Neural cell (in vitro differentiated cells): ENCODE measurements at regions not wholly inside any gene's neighbourhood (a gene's known extent, or its start where the extent isn't known, plus 50 kb on each side); places are given as distances from the start of the nearest gene placed in this dataset.

Source experiments
- H2AFZ ChIP-seq: fragments of 200-600, 300-800 bp; sonication (generic), shearing (Covaris generic); 2 replicates; pipeline ENCODE4 v1.6.0; 2014; ENCODE audit warnings: low read depth, mild to moderate bottlenecking, antibody characterized with exemption, low read length, moderate library complexity
- H3F3A ChIP-seq: fragments of 200-600 bp; shearing (Covaris generic); 2 replicates; pipeline ENCODE4 v1.6.1; 2016; ENCODE audit warnings: mild to moderate bottlenecking, moderate library complexity, mixed read lengths, antibody characterized with exemption, low read length; ENCODE audit not compliant: insufficient read depth, poor library complexity, severe bottlenecking
- H3K27ac ChIP-seq: fragments of 200-600, 300-800 bp; sonication (generic), shearing (Covaris generic); 2 replicates; pipeline ENCODE4 v1.5.1; 2014; ENCODE audit warnings: mild to moderate bottlenecking, low read length, moderate library complexity
- H3K27me3 ChIP-seq: fragments of 300-800, 200-600 bp; sonication (generic), shearing (Covaris generic); 2 replicates; pipeline ENCODE4 v1.6.0; 2014; ENCODE audit warnings: mild to moderate bottlenecking, low read depth, low read length, moderate library complexity; ENCODE audit not compliant: insufficient read depth
- H3K36me3 ChIP-seq: fragments of 300-800, 200-600 bp; sonication (generic), shearing (Covaris generic); 2 replicates; pipeline ENCODE4 v1.5.1; 2014; ENCODE audit warnings: mild to moderate bottlenecking, antibody characterized with exemption, low read length, moderate library complexity; ENCODE audit not compliant: insufficient read depth
- H3K4me2 ChIP-seq: fragments of 300-800, 200-600 bp; sonication (generic), shearing (Covaris generic); 2 replicates; pipeline ENCODE4 v1.6.0; 2014; ENCODE audit warnings: mild to moderate bottlenecking, low read length
- H3K4me3 ChIP-seq: fragments of 300-800, 200-600 bp; sonication (generic), shearing (Covaris generic); 2 replicates; pipeline ENCODE4 v1.5.1; 2014; ENCODE audit warnings: mild to moderate bottlenecking, low read length, moderate library complexity
- H3K79me2 ChIP-seq: fragments of 200-600 bp; shearing (Covaris generic); replicated peaks from 2 replicates; pipeline ENCODE4 v1.6.0; 2014; ENCODE audit warnings: mild to moderate bottlenecking, low read length, moderate library complexity; ENCODE audit not compliant: insufficient read depth
- H3K9ac ChIP-seq: fragments of 300-800, 200-600 bp; sonication (generic), shearing (Covaris generic); 2 replicates; pipeline ENCODE4 v1.6.1; 2016; ENCODE audit warnings: mild to moderate bottlenecking, low read length, mixed read lengths
- H3K9me2 ChIP-seq: fragments of 200-600 bp; shearing (Covaris generic); 2 replicates; pipeline ENCODE4 v1.6.1; 2016; ENCODE audit warnings: mild to moderate bottlenecking, low read length, mixed read lengths; ENCODE audit not compliant: insufficient read depth
- H3K9me3 ChIP-seq: fragments of 200-600, 300-800 bp; sonication (generic), shearing (Covaris generic); 2 replicates; pipeline ENCODE4 v1.6.1; 2016; ENCODE audit warnings: mild to moderate bottlenecking, mixed run types, low read length, moderate library complexity, mixed read lengths
- H4K20me1 ChIP-seq: fragments of 200-600 bp; shearing (Covaris generic); 2 replicates; pipeline ENCODE4 v1.6.1; 2016; ENCODE audit warnings: mild to moderate bottlenecking, mixed run types; ENCODE audit not compliant: insufficient read depth
- EP300 ChIP-seq: fragments of 450-650 bp; conservative IDR thresholded peaks from 2 replicates; pipeline ENCODE4 v1.6.1; 2014; ENCODE audit warnings: antibody characterized with exemption, mild to moderate bottlenecking, moderate library complexity; ENCODE audit not compliant: poor library complexity, severe bottlenecking
- EZH2 ChIP-seq: fragments of 200-600, 300-800 bp; shearing (Covaris generic), sonication (generic); IDR thresholded peaks from 2 replicates; pipeline ENCODE4 v1.6.1; 2014; ENCODE audit warnings: antibody characterized with exemption, low read length, borderline replicate concordance, mild to moderate bottlenecking; ENCODE audit not compliant: insufficient read depth, poor library complexity, severe bottlenecking
- MXI1 ChIP-seq: fragments of 450-650 bp; conservative IDR thresholded peaks from 2 replicates; pipeline ENCODE4 v1.6.1; 2014; ENCODE audit warnings: antibody characterized with exemption, mild to moderate bottlenecking; ENCODE audit not compliant: poor library complexity, severe bottlenecking
- POLR2AphosphoS5 ChIP-seq: IDR thresholded peaks from 2 replicates; pipeline ENCODE4 v1.6.1; 2012
- RAD21 ChIP-seq: fragments of 450-650 bp; conservative IDR thresholded peaks from 2 replicates; pipeline ENCODE4 v1.6.1; 2014; ENCODE audit warnings: antibody characterized with exemption, mild to moderate bottlenecking, moderate library complexity
- SMC3 ChIP-seq: fragments of 450-650 bp; conservative IDR thresholded peaks from 2 replicates; pipeline ENCODE4 v1.6.1; 2014; ENCODE audit warnings: antibody characterized with exemption, mild to moderate bottlenecking, moderate library complexity; ENCODE audit not compliant: poor library complexity
- TAF1 ChIP-seq: IDR thresholded peaks from 2 replicates; pipeline ENCODE4 v1.6.1; 2012; ENCODE audit warnings: low read depth
- TF ChIP-seq, protein P1 (sequence below): IDR thresholded peaks from 2 replicates; pipeline ENCODE4 v1.6.1; 2012; ENCODE audit warnings: borderline replicate concordance
- TF ChIP-seq, protein P2 (sequence below): fragments of 450-650 bp; IDR thresholded peaks from 2 replicates; pipeline ENCODE4 v1.5.1; 2014; ENCODE audit warnings: antibody characterized with exemption, mild to moderate bottlenecking, moderate library complexity; ENCODE audit not compliant: poor library complexity, severe bottlenecking

DNA sequence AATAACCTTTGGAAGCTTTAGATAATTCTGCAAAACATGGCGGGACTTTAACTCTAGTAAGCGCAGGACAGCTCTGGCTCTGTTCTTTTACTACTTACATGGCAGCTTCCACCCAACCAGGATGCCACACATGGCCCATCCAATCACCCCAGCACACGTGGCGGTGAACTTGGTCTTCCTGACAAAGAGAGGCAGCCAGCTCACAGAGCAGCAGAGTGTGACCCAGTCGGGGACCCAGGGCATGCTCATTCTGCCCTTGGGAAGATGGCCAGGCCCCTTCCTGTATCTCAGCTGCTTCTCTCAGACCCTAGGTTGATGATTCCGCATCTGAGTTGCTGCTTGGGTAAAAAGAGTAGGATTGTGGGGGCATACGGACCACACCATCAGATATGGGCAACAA, 172.1 kb downstream of the USP12 start:
- no peaks in the 10 kb centered on the region for H4K20me1 ChIP-seq

DNA sequence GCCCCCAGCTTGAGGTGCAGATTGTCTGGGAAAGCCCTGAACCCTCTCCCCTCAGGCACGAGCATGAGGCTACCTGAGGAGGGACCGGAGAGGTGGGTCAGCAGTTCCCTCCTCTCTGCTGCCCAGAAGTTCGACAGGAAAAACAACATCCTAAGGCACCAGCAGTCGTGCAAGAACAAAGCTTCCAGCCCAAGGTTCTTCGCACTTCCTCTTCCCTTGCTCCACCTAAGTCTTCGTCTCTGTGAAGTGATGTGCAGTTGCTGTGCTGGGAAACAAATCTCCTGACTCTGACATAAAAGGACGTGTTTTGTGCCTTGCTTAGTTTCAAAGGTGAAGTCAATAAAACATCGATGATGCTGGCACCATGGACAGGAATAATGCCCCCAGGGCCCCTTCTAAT, 173.3 kb downstream of the USP12 start:
- no peak overlapping the region for H2AFZ ChIP-seq

More for the DNA sequence above, 172.1 kb downstream of the USP12 start:
- H3K27me3 ChIP-seq: no peaks in the 10 kb centered on the region
- H2AFZ ChIP-seq: no peak overlapping the region
- H3K79me2 ChIP-seq: no peaks in the 10 kb centered on the region
- TF ChIP-seq RAD21: no peak
- TF ChIP-seq, protein P1, sequence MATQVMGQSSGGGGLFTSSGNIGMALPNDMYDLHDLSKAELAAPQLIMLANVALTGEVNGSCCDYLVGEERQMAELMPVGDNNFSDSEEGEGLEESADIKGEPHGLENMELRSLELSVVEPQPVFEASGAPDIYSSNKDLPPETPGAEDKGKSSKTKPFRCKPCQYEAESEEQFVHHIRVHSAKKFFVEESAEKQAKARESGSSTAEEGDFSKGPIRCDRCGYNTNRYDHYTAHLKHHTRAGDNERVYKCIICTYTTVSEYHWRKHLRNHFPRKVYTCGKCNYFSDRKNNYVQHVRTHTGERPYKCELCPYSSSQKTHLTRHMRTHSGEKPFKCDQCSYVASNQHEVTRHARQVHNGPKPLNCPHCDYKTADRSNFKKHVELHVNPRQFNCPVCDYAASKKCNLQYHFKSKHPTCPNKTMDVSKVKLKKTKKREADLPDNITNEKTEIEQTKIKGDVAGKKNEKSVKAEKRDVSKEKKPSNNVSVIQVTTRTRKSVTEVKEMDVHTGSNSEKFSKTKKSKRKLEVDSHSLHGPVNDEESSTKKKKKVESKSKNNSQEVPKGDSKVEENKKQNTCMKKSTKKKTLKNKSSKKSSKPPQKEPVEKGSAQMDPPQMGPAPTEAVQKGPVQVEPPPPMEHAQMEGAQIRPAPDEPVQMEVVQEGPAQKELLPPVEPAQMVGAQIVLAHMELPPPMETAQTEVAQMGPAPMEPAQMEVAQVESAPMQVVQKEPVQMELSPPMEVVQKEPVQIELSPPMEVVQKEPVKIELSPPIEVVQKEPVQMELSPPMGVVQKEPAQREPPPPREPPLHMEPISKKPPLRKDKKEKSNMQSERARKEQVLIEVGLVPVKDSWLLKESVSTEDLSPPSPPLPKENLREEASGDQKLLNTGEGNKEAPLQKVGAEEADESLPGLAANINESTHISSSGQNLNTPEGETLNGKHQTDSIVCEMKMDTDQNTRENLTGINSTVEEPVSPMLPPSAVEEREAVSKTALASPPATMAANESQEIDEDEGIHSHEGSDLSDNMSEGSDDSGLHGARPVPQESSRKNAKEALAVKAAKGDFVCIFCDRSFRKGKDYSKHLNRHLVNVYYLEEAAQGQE: no peak
- TF ChIP-seq EZH2: no peak
- no peak for TF ChIP-seq POLR2AphosphoS5
- TF ChIP-seq TAF1: no peak
- no peak for TF ChIP-seq SMC3
- TF ChIP-seq, protein P2, sequence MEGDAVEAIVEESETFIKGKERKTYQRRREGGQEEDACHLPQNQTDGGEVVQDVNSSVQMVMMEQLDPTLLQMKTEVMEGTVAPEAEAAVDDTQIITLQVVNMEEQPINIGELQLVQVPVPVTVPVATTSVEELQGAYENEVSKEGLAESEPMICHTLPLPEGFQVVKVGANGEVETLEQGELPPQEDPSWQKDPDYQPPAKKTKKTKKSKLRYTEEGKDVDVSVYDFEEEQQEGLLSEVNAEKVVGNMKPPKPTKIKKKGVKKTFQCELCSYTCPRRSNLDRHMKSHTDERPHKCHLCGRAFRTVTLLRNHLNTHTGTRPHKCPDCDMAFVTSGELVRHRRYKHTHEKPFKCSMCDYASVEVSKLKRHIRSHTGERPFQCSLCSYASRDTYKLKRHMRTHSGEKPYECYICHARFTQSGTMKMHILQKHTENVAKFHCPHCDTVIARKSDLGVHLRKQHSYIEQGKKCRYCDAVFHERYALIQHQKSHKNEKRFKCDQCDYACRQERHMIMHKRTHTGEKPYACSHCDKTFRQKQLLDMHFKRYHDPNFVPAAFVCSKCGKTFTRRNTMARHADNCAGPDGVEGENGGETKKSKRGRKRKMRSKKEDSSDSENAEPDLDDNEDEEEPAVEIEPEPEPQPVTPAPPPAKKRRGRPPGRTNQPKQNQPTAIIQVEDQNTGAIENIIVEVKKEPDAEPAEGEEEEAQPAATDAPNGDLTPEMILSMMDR: no peak
- TF ChIP-seq EP300: no peak
- TF ChIP-seq MXI1: no peak
- no peaks in the 10 kb centered on the region for H3K9me3 ChIP-seq
- no peaks in the 10 kb centered on the region for H3K9me2 ChIP-seq
- H3F3A ChIP-seq: no peaks in the 10 kb centered on the region
- H3K4me2 ChIP-seq: no peak overlapping the region
- H3K4me3 ChIP-seq: no peak overlapping the region
- H3K36me3 ChIP-seq: no peaks in the 10 kb centered on the region
- H3K27ac ChIP-seq: no peak overlapping the region
- no peak overlapping the region for H3K9ac ChIP-seq

More for the DNA sequence above, 173.3 kb downstream of the USP12 start:
- Histone ChIP-seq H4K20me1 (no peaks in the 10 kb centered on the region), H3K9ac (no peak overlapping the region), H3K27ac (no peak overlapping the region), H3K27me3 (no peaks in the 10 kb centered on the region), H3F3A (no peaks in the 10 kb centered on the region), H3K4me3 (no peak overlapping the region), H3K79me2 (no peaks in the 10 kb centered on the region), H3K36me3 (no peaks in the 10 kb centered on the region), H3K4me2 (no peak overlapping the region), H3K9me2 (no peaks in the 10 kb centered on the region), H3K9me3 (no peaks in the 10 kb centered on the region)
- TF ChIP-seq MXI1 (no peak), EP300 (no peak), EZH2 (no peak), TAF1 (no peak), RAD21 (no peak), POLR2AphosphoS5 (no peak), SMC3 (no peak)
- TF ChIP-seq, protein P1: no peak
- TF ChIP-seq, protein P2: no peak
